ENCODE measurements at regions not wholly inside any gene's neighbourhood (a gene's known extent, or its start where the extent isn't known, plus 50 kb on each side); places are given as distances from the start of the nearest gene placed in this dataset.
A peak's percentile ranks its signal among the peaks of the same experiment; 100 is the strongest.
"Not testable (repeated sequence)": the region's sequence is repeated elsewhere in the genome, so short reads cannot be mapped to it uniquely, and the experiment has no call there.

DNA sequence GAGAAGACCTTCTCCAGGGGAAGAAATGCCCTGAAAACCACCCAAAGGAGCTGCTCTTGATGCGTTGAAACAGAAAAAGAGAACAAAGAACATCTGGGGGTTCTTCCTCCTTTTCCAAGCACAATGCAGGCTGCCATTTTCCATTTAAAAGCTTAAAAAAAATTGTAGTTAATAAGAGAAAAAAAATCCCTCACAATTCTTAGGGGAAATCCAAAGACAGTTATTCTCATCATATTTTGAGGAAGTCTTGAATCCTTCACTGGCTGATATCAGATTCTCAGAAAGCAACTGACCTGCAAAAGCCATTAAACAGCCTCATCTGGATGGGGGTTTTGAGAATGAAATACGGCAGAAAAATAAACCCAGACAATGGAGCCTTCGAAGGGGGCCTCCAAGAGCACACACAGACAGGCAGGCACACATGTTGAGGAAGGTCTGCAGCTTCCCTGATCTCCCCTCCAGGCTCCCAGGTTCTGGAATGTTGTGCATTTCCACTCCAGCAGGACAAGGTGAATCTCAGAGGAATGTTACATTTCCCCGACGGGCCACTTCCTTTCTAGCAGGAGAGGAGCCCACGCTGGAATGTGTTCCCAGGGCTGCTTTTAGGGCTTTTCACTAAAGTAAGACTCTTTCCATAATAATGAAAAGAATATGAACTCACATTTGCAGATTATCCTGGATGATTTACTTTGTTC lies 159.4 kb upstream of the S1PR3 start:
- no peak for DNase-seq (ENCODE audit: extremely low read depth, low read depth, low spot score)

DNA sequence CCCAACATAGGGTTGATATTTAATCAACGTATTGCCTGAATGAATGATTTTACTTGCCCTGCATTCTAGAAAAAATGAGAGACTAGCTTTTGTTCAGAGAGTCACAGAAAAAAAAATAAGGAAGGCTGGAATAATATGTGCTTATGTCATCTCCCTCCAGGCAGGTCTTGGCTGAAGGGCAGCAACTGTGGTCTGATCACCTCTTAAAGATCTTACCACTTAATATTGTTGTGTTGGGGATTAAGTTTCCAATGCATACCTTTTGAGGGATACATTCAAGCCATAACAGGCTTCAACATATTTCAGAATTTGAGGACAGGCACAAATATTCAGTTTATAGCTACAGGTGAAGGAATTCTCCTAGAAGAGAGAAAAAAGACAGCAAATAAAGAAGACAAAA lies 157.3 kb upstream of the S1PR3 start:
- DNase-seq (ENCODE audit: extremely low read depth, low read depth, low spot score), result no peak

DNA sequence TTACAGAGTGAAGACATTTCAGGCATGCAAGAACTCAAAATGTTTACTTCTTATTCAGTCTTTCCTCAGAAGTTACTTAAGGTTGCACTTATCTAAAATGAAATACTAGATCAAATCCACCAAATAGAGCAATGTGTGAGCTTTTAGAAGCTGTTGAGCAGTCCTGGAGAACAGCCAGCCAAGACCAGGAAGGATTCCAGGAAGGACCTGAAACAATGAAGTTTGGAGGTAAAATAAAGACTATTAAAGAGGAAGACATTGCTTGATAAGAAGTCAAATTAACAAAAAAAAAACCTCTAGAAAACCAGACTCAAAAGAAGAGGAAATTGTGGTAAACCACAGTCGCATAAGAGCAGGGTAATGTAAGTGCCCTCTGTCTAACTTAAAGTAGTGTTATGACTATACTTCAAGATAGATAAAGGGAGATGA lies 156.2 kb upstream of the S1PR3 start:
- DNase-seq (ENCODE audit: extremely low read depth, low read depth, low spot score), result no peak

DNA sequence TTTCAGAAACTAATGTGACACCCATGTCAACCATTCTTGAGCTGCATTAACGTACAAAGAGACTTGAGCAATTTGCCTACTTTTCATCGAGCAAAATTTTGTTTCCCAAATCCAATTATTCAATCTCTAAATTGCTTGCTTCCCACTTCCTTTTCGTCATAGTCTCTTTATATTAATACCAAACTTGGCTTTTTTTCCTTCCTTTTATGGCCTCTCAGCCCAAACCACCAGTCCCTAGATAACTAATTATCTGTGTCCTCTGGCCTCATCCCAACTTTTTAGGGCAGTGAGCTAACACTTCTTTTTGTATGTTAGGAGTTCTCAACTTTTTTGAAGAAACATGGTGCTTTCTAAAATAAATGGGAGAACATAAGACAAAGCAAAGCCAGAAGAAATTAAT lies 155.5 kb upstream of the S1PR3 start:
- DNase-seq (ENCODE audit: extremely low read depth, low read depth, low spot score), result no peak

DNA sequence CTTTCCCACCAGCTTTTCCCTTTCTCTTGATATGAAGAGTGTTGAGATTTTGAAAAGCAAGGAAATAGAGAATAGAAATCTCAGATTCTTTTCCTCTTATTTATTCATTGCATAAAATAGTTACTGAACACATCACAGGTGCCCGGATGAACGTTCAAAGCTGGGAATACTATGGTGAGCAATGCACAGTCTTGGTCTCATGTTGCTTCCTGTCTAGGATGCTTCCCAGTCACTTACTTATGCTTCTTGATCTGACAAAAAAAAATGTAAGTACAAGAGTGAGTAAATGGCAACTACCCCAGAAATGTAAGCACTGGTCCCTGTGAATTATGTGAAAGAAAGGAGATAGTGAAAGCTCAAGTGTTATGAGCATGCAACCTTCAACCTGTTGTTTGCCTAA lies 153.5 kb upstream of the S1PR3 start:
- no peak for DNase-seq (ENCODE audit: extremely low read depth, low read depth, low spot score)

DNA sequence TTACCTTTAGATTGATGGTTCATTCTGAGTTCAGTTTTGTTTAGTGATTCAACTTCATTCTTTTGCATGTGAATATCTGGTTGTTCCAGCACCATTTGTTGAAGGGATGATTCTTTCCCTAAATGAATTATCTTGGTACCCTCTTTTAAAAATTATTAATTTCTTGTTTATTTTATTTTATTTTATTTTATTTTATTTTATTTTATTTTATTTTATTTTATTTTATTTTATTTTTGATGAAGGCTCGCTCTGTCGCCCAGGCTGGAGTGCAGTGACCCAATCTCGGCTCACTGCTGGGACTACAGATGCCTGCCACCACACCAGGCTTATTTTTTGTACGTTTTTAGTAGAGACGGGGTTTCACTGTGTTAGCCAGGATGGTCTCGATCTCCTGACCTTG lies 141.4 kb upstream of the S1PR3 start:
- DNase-seq (ENCODE audit: extremely low read depth, low read depth, low spot score), result not testable (repeated sequence)

DNA sequence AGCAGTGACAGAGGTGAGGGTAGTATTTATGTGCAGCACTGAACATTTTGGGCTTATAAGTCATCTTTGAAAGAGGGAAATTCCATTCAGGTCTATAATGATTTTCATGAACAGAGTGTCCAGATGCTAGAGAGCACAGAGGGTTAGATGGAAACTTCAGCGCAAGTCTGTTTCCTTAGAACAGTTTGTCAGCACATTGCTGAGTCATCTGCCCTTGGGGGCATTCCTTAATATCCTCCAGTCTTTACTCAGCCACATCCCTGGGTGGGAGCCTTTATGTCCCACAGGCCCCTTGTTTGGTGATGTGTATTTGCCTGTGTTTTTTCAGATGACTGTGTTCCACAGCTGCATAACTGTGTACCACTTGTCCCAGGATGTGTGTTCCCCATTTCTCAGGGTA lies 138.5 kb upstream of the S1PR3 start:
- DNase-seq (ENCODE audit: extremely low read depth, low read depth, low spot score), result peak; percentile 77

DNA sequence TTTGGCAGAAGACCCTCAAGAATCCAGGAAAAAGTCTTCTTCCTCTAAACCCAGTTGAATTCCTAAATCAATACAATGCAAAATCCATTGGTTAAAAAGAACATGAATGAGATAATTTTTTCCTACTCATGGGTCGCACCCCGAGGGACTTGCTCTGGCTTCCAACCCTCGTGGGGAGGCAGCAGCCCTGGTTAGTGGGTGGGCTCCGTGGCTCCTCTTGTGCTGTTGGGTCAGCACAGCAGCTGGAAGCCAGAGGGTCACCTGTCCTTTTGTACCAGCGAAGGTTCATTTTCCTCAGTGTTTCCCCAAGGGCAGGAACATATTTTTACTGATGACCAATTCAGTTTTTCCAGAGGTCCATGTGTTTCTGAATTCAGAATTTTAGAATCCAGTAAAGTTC lies 120.6 kb upstream of the S1PR3 start:
- DNase-seq (ENCODE audit: extremely low read depth, low read depth, low spot score), result no peak

DNA sequence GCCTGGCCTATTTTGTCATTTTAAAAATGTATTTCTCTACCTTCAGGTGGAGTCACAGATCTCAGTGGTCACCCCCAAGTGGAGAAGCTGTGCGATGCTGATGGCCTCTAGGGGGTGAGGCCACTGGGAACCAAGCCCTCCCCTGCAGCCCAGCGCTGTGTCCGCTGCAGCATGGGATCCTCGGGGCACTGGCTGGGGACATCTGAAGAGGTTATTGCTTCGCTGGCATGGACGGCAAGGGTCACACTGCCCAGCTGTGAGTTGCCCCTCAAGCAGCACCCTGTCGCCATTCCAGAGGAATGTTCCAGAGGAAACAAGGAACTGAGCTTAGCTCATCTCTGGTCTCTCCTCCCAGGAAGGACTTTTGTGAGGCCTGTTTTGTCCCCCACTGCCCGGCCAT lies 119.6 kb upstream of the S1PR3 start:
- DNase-seq (ENCODE audit: extremely low read depth, low read depth, low spot score), result no peak

DNA sequence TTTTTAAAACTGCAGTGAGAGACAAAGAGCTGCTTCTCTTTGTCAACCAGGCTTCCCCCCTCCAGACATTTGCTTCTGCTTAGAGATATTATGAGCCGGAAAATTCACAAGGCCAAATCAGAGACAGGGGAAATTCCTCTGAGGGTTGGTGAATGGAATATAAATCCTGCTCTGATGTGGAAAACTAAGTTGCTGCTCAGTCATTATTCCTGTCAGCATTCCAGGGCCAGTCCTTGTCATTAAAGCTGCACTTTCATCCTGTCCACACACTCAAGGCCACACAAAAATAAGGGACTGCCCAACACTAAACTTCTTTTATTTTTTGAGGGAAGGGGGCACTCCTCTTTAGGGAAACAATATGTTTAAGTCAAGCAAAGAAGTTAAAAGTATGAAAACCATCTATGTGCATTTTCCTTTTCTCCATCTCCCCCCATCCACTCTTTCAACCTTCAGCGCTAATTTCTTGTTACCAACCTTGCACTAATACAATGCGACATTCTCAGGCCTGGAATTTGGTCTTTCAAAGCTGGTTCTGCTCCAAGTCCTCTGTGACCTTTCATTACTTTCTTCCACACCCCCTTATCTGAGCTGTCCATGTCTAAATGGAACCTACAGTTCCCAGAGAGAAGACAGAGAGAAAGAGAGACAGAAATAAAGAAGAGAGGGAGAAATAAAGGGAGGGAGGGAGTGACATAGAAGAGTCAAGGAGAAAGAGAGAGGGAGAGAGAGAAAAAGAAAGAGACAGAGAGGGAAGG lies 118.9 kb upstream of the S1PR3 start:
- no peak for DNase-seq (ENCODE audit: extremely low read depth, low read depth, low spot score)

DNA sequence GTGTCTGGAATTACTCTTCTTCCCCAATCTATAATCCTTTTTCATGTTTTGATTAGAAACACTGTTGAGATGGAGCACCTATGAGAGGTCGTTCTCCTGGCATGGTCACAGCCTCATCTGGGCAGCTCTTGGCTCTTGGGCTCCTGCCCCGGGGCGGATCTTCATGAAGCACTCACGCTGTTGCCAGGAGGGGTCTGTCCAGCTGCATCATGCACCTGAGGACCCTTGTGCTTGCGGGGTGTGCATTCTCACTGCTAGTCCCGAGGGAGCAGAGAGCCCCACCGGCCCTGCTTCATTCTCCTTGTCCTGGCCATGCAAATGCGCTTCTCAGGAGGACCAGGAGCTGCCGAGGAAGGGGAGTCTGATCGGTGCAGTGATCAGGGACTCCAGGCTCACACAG lies 117.6 kb upstream of the S1PR3 start:
- no peak for DNase-seq (ENCODE audit: extremely low read depth, low read depth, low spot score)

DNA sequence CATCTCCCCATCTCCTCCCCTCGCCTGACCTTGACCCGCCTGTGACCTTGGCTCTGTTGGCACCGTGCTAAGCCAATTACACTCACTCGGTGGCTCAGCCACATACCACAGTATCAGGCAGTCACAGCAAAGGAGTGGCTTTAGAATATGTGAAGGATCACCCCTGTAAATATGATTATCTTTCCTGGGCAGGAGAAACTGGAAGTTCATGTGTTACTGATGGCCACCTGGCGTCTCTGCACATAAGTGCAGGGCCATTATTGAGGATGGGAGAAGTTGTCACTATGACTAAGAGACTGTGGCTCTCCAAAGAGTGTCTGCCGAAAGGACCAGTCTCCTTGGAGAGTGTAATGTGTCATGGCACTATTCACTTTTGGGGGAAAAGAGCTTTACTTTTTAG lies 116.9 kb upstream of the S1PR3 start:
- DNase-seq (ENCODE audit: extremely low read depth, low read depth, low spot score), result no peak

DNA sequence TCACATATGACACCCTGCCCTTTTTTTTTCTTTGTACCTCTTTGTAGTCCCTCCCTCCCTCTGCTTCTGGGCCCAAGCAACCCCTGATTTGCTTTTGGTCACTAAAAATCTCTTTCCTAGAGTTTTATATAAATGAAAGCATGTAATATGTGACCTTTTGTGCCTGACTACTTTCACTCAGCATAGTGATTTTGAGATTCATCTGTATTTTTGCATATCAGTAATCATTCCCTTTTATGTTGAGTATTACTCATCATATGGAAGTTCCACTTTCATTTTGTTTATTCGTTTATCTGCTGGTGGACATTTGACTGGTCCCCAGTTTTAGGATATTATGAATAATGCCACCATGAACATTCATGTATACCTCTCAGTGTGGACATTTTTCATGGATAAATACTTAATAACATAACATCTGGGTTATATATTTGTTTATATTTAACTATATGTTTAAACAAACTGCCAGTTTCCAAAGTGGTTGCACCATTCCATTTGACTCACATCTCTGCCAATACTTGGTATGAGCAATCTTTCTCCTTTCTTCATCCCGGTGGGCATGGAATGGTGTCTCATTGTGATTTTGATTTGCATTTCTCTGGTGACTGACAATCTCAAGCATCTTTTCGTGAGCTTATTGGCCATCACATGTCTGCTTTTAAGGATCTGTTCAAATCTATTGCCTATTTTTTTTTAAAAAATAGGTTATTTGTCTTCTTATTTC lies 115.7 kb upstream of the S1PR3 start:
- DNase-seq (ENCODE audit: extremely low read depth, low read depth, low spot score), result no peak

DNA sequence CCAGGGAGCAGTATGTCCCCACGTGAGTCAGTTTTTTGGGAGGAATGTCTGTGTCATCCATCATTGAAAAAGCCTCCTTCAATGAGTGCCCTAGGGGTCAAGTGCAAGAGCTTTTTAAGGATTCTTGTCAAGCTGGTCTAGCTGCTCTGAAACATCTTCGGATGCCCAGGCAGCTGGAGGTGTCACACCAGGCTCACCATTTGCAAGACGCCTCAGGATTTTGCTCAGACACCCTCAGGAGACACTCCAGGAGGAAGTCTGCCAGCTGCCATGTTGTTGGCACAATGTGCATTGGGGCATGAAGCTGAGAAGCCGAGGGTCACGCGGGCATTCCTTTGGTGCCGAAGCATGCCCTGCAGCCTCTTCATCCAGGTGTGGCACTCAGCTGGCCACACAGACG lies 111.1 kb upstream of the S1PR3 start:
- DNase-seq (ENCODE audit: extremely low read depth, low read depth, low spot score), result no peak

DNA sequence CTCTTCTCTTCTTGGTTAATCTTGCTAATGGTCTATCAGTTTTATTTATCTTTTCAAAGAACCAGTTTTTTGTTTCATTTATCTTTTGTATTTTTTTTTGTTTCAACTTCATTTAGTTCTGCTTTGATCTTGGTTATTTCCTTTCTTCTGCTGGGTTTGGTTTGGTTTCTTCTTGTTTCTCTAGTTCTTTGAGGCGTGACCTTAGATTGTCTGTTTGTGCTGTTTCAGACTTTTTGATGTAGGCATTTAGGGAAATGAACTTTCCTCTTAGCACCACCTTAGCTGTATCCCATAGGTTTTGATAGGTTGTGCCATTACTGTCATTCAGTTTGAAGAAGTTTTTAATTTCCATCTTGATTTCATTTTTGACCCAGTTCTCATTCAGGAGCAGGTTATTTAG lies 107.0 kb upstream of the S1PR3 start:
- not testable (repeated sequence) for DNase-seq (ENCODE audit: extremely low read depth, low read depth, low spot score)

DNA sequence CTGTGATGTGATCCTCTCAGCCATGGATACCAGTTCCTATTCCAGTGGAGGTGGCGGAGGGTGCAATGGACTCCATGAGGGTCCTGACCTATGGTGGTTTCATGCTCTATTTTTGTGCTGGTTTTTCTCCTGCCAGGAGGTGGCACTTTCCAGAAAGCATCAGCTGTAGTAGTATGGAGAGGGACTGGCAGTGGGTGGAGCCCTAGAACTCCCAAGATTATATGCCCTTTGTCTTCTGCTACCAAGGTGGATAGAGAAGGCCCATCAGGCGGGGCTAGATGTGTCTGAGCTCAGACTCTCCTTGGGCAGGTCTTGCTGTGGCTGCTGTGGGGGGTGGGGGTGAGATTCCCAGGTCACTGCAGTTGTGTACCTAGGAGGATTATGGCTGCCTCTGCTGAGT lies 104.5 kb upstream of the S1PR3 start:
- DNase-seq (ENCODE audit: extremely low read depth, low read depth, low spot score), result not testable (repeated sequence)

DNA sequence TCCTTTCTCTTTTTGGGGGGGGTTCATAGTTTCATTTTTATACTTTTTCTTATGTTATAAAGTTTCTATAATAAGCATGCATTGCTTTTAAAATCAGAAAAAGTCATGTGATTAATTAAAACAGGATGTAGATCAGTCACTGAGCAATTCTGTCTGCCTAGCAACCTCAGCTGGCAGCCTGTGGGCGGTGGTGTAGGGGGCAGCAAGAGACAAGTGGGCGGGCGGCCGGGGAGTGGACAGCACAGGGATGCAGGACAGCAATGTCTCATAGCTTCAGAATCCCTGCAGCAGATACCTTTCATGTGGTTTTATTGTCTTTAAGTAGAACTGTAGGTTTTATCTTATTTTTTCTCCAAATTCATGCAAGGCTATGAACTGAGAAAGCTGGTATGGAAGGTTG lies 101.9 kb upstream of the S1PR3 start:
- DNase-seq (ENCODE audit: extremely low read depth, low read depth, low spot score), result no peak

DNA sequence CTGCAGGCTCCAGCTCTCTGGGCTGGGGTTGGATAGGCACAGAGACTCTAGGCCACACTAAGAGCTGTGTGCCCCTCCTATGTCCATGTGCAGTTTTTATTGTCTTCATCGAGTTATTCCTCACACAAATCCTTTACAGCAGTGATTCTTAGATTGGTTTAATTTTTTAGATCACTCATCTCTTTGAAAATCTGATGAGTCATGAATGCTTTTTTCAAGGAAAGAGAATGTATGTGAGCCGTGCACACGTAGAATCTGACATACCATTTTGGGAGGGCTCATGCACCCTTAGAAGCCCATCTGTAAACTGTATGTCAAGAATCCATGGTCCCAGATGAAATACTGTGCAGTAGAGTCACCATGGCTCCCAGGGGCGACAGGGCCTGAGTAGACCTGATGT lies 100.7 kb upstream of the S1PR3 start:
- no peak for DNase-seq (ENCODE audit: extremely low read depth, low read depth, low spot score)

DNA sequence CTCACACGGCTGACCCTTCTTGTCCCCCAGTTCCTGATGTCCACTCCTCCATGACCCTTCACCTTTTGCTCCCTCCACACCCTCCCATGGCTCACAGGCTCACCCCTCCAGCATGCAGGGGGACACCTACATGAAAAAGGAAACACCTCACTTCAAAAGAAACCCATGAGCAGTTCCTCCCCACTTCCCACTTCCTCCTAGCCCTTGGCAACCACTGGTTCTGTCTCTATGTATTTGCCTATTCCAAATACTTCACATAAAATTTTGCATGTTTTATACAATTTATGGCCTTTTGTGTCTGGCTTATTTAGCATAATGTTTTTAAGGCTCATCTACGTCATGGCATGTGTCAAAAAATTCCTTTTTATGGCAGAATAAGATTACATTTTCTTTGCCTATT lies 100.2 kb upstream of the S1PR3 start:
- no peak for DNase-seq (ENCODE audit: extremely low read depth, low read depth, low spot score)

DNA sequence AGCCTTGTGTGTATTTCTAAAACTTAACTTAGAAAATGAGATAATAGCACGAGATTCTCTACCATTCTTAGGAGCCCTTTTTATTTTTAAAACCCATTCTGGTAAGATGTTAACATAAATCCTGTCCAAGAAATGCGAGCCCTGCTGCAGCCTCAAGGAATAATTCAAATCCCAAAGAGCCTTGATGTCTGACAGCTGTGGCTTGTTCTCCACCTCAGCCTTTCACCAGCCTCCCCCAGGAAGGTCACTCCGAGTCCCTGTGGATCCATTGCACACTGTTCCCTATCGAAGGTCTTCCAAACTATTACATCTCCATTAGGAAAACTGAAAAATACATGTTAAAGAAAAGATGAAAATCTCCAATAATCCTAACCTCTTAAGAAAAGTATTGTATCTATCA lies 98.5 kb upstream of the S1PR3 start:
- no peak for DNase-seq (ENCODE audit: extremely low read depth, low read depth, low spot score)

DNA sequence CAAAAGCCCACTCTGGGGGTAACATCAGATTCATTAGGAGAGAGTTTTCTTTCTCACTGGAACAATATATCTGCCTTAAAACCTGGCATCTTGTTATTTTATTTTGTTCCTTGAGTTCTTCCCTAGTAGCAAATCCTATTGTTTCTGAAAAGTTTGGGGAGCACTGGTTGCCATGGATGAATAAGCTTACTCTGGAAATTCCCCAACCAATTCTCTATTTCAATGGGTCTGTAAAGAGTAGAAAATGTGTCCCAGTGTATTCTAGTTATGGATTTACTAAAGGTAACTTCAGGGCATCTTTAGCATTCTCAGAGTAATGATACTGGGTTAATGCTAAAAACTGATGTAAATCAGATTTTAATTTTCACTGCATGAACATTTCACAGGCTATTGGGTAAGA lies 94.2 kb upstream of the S1PR3 start:
- DNase-seq (ENCODE audit: extremely low read depth, low read depth, low spot score), result no peak

Data from glomerular endothelial cell (primary cell).